Kidney epithelial cell (primary cell): ENCODE measurements at regions not wholly inside any gene's neighbourhood (a gene's known extent, or its start where the extent isn't known, plus 50 kb on each side); places are given as distances from the start of the nearest gene placed in this dataset.

Source experiments
- DNase-seq: peaks from one replicate; pipeline ENCODE4 v3.0.0-alpha.2; 2010; ENCODE audit warnings: low read depth
- H3K27me3 ChIP-seq: 2 replicates; pipeline ENCODE4 v1.6.0; 2011; ENCODE audit warnings: low read length; ENCODE audit not compliant: control insufficient read depth, insufficient read depth
- H3K36me3 ChIP-seq: 2 replicates; pipeline ENCODE4 v1.5.1; 2011; ENCODE audit warnings: low read length; ENCODE audit not compliant: control insufficient read depth, insufficient read depth
- H3K4me3 ChIP-seq: 2 replicates; pipeline ENCODE4 v1.5.1; 2011; ENCODE audit warnings: low read depth, mild to moderate bottlenecking, control low read depth, low read length
- TF ChIP-seq, protein P1 (sequence below): IDR thresholded peaks from 2 replicates; pipeline ENCODE4 v1.5.1; 2011; ENCODE audit warnings: mild to moderate bottlenecking, moderate library complexity, low read length, control low read depth, inconsistent platforms; ENCODE audit not compliant: insufficient read depth, poor library complexity, severe bottlenecking

DNA sequence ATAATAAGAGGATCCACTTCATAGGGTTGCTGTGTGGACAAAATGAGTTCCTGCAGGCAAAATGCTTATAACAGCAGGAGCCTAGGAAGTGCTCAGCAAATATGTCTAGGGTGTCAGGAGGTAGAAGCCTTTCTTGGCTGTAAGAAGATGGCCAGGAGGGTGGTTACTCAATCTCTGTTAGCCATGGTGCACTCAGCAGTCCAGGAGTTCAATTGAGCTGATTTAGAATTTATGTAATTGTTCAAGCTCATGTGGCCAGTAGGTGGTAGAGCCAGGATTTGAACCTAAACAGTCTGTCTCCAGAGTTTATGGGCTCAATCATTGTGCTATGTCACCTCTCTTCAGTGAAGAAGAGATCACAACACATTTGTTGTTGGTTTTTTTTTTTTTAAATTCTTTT is 381.2 kb downstream of the KIF4B start:
- TF ChIP-seq, protein P1, sequence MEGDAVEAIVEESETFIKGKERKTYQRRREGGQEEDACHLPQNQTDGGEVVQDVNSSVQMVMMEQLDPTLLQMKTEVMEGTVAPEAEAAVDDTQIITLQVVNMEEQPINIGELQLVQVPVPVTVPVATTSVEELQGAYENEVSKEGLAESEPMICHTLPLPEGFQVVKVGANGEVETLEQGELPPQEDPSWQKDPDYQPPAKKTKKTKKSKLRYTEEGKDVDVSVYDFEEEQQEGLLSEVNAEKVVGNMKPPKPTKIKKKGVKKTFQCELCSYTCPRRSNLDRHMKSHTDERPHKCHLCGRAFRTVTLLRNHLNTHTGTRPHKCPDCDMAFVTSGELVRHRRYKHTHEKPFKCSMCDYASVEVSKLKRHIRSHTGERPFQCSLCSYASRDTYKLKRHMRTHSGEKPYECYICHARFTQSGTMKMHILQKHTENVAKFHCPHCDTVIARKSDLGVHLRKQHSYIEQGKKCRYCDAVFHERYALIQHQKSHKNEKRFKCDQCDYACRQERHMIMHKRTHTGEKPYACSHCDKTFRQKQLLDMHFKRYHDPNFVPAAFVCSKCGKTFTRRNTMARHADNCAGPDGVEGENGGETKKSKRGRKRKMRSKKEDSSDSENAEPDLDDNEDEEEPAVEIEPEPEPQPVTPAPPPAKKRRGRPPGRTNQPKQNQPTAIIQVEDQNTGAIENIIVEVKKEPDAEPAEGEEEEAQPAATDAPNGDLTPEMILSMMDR, result no peak
- no peaks in the 10 kb centered on the region for H3K27me3 ChIP-seq
- H3K36me3 ChIP-seq, result no peaks in the 10 kb centered on the region
- H3K4me3 ChIP-seq, result no peak overlapping the region
- DNase-seq, result no peak

DNA sequence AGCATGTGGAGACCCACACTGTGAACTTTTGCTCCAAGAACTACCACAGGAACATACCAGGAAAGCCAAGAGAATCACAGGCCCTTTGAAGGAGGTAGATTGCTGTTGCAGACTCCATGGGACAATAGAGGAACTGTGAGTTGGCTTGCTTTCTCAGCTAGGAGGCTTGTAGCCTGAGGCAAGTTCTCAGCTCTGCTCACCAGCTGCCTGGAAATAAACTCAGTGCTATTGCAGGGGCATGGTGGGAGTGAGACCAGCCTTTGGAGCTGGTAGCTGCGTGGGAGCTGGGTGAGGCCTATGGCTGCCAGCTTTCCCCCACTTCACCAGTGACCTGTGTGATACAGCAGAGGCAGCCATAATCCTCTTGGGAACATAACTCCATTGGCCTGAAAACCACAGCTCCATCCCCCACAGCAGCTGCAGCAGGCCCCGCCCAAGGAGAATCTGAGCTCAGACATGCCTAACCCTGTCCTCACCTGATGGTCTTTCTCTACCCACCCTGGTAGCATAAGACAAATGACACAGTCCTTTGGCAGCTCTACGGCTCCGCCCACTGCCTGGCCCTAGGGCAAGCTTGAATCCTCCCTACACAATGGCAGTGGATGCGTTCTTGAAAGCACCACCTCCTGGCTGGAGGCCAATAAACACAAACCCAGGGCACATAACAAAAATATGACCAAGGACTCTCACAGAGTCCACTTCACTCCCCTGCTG is 389.5 kb downstream of the KIF4B start:
- no peaks in the 10 kb centered on the region for H3K36me3 ChIP-seq
- H3K4me3 ChIP-seq, result no peak overlapping the region
- no peak for DNase-seq
- TF ChIP-seq, protein P1, result no peak
- H3K27me3 ChIP-seq, result no peaks in the 10 kb centered on the region

DNA sequence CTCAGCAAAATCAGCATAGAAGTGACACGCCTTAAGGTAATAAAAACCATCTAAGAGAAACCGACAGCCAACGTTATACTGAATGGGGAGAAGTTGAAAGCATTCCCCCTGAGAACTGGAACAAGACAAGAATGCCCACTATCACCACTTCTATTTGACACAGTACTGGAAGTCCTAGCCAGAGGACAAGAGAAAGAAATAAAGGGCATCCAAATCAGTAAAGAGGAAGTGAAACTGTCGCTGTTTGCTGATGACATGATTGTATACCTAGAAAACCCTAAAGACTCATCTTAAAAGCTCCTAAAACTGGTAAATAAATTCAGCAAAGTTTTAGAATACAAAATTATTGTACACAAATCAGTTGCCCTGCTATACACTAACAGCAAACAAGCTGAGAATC is 393.3 kb downstream of the KIF4B start:
- TF ChIP-seq, protein P1, result no peak
- Histone ChIP-seq H3K4me3 (no peak overlapping the region), H3K36me3 (no peaks in the 10 kb centered on the region), H3K27me3 (no peaks in the 10 kb centered on the region)
- no peak for DNase-seq

DNA sequence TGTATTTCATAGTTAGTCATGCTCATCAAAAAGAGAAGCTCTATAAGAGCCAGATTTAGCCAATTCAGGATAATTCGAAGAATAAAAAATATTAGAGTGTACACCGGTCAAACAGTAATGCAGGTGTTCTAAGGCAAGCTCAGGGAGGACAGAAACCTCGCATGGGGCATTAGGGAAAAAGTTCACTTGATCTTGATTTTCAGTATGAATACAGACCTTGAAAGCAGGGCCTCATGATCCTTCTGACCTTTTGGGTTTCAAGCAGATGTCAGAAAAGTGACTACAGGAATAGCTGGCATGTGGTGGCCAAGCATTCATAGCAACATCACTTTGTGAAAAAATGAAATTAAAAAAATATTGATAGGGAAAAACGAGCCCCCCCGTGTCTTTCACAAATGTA is 394.9 kb downstream of the KIF4B start:
- no peaks in the 10 kb centered on the region for H3K27me3 ChIP-seq
- no peak overlapping the region for H3K4me3 ChIP-seq
- TF ChIP-seq, protein P1, result no peak
- no peak for DNase-seq
- no peaks in the 10 kb centered on the region for H3K36me3 ChIP-seq

DNA sequence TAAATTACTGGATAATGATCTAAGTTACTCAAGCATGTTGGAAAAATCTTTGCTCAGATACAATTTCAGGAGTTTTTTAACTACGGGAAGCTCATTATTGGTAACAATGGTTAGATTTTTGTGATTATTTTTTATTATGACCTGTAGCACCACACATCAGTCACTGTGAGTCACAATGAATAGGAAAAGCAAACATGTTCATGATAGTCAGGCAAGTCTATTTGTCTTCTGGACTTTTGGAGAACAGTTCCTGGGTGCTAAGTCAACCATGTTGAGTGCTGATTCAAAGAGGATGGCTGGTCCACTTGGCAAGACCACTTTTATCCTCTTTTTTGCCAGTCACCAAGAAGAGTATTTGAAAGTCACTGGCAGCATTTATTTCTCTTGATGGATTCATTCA is 403.2 kb downstream of the KIF4B start:
- TF ChIP-seq, protein P1, result no peak
- Histone ChIP-seq H3K36me3 (no peaks in the 10 kb centered on the region), H3K4me3 (no peak overlapping the region), H3K27me3 (no peaks in the 10 kb centered on the region)
- no peak for DNase-seq

DNA sequence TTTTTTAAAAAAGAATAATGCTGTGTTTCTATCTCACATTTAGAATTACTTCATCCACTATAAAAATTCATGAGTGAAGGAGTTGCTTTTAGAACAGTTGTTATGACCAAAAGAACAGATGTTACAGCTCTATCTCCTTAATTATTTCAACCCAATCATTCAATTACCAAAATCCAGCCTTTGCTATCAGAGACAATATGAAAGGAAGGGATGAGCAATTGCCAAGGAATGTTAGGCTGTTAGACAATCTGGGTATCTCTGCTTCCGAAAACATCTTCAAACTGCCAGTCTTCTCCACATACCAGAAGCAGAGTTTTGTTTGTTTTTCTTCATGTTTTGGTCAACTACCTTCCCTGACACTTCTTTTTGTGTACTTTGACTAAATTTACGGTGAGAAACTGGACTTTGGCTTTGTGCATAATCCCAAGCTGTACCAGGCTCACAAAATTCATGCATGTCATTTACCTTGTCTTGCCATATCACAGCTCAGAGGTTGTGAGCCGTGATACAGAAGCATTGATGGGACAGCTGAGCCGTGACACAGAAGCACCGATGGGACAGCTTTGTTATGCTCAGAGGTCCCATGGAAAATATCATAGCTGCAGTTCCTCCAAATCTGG is 405.5 kb downstream of the KIF4B start:
- TF ChIP-seq, protein P1, result no peak

More for the DNA sequence above, 405.5 kb downstream of the KIF4B start:
- no peak for DNase-seq
- Histone ChIP-seq H3K27me3 (no peaks in the 10 kb centered on the region), H3K4me3 (no peak overlapping the region), H3K36me3 (no peaks in the 10 kb centered on the region)
